ENCODE measurements at regions not wholly inside any gene's neighbourhood (a gene's known extent, or its start where the extent isn't known, plus 50 kb on each side); places are given as distances from the start of the nearest gene placed in this dataset.

GRCh38 chr5:58048954-58049353 is 410.9 kb downstream of the PLK2 start:
- intact Hi-C loops (cut with micrococcal nuclease) = no loop called here
- H3K4me1 Mint-ChIP-seq = peaks cover 6% of the 10 kb centered on the region in 2 donors
- TF ChIP-seq, protein P1, sequence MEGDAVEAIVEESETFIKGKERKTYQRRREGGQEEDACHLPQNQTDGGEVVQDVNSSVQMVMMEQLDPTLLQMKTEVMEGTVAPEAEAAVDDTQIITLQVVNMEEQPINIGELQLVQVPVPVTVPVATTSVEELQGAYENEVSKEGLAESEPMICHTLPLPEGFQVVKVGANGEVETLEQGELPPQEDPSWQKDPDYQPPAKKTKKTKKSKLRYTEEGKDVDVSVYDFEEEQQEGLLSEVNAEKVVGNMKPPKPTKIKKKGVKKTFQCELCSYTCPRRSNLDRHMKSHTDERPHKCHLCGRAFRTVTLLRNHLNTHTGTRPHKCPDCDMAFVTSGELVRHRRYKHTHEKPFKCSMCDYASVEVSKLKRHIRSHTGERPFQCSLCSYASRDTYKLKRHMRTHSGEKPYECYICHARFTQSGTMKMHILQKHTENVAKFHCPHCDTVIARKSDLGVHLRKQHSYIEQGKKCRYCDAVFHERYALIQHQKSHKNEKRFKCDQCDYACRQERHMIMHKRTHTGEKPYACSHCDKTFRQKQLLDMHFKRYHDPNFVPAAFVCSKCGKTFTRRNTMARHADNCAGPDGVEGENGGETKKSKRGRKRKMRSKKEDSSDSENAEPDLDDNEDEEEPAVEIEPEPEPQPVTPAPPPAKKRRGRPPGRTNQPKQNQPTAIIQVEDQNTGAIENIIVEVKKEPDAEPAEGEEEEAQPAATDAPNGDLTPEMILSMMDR (IDR thresholded peaks at IDR 0.05) = no peak

DNA sequence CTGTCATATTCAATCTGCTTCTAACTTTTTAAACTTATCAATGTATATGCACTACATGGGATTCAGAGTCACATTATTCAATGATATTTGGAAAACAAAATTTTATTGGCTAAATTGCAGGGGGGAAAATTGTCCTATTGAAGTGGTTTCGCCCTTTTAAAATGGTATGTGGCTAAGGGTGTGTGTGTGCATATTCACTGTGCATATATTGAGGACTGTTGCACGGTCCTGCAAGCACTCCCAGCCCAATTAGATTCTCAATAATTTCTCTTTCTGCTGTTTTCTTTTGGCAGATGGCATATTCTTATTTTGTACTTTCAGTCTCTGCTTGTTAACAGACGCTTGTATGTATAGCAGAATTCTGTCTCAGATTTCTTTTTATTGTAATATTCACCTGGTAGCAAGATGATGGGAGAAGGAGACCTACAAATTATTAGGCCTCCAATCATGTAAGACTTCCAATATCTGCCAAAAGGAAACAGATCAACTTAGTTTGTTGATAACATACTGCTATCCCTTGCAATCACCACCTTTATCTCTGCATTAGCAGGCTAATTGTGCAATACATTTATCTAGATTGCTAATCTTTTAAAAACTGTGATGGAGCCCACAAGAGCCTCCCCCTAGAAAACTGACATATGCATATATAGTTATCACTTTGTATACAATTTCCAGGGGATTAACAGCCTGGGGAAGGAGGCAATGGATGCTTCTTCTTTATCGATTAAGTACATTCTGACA is 411.5 kb downstream of the PLK2 start:
- H3K4me1 ChIP-seq (ENCODE audit: control insufficient read depth, insufficient read depth, low read length) = no peaks in the 10 kb centered on the region
- no peak overlapping the region for H3K27ac ChIP-seq (ENCODE audit: low read length)
- no peaks in the 10 kb centered on the region for H3K36me3 Mint-ChIP-seq
- H3K36me3 ChIP-seq (ENCODE audit: control insufficient read depth, insufficient read depth, low read length) = no peaks in the 10 kb centered on the region
- H3K4me3 Mint-ChIP-seq = no peak overlapping the region
- H3K27ac Mint-ChIP-seq = no peak overlapping the region
- no peak for DNase-seq
- ATAC-seq = no peak
- H3K27me3 Mint-ChIP-seq (ENCODE audit: low read depth in 2 of 2) = no peaks in the 10 kb centered on the region
- 82% methylated on average over 2 of the region's 4 CpGs for WGBS (ENCODE audit: insufficient coverage)
- H3K4me3 ChIP-seq (ENCODE audit: low read length) = no peak overlapping the region
- peaks cover 12% of the 10 kb centered on the region in 2 donors for H3K4me1 Mint-ChIP-seq
- H3K27me3 ChIP-seq (ENCODE audit: control insufficient read depth, insufficient read depth, low read length) = no peaks in the 10 kb centered on the region
- TF ChIP-seq, protein P1 (IDR thresholded peaks at IDR 0.05) = no peak
- intact Hi-C loops (cut with micrococcal nuclease) = no loop called here
- no peaks in the 10 kb centered on the region for H3K9me3 ChIP-seq (ENCODE audit: control insufficient read depth, insufficient read depth, low read length)
- no peaks in the 10 kb centered on the region for H3K9me3 Mint-ChIP-seq

More at GRCh38 chr5:58048954-58049353, 410.9 kb downstream of the PLK2 start:
- no peak overlapping the region for H3K4me3 Mint-ChIP-seq
- H3K9me3 Mint-ChIP-seq = no peaks in the 10 kb centered on the region
- no peak for DNase-seq
- H3K36me3 ChIP-seq (ENCODE audit: control insufficient read depth, insufficient read depth, low read length) = no peaks in the 10 kb centered on the region
- no peak overlapping the region for H3K4me3 ChIP-seq (ENCODE audit: low read length)
- no peak overlapping the region for H3K27ac ChIP-seq (ENCODE audit: low read length)
- H3K4me1 ChIP-seq (ENCODE audit: control insufficient read depth, insufficient read depth, low read length) = no peaks in the 10 kb centered on the region
- H3K9me3 ChIP-seq (ENCODE audit: control insufficient read depth, insufficient read depth, low read length) = no peaks in the 10 kb centered on the region
- 100% methylated on average over 1 of the region's 3 CpGs for WGBS (ENCODE audit: insufficient coverage)
- no peaks in the 10 kb centered on the region for H3K36me3 Mint-ChIP-seq
- H3K27ac Mint-ChIP-seq = no peak overlapping the region
- no peaks in the 10 kb centered on the region for H3K27me3 Mint-ChIP-seq (ENCODE audit: low read depth in 2 of 2)
- no peak for ATAC-seq
- H3K27me3 ChIP-seq (ENCODE audit: control insufficient read depth, insufficient read depth, low read length) = no peaks in the 10 kb centered on the region

DNA sequence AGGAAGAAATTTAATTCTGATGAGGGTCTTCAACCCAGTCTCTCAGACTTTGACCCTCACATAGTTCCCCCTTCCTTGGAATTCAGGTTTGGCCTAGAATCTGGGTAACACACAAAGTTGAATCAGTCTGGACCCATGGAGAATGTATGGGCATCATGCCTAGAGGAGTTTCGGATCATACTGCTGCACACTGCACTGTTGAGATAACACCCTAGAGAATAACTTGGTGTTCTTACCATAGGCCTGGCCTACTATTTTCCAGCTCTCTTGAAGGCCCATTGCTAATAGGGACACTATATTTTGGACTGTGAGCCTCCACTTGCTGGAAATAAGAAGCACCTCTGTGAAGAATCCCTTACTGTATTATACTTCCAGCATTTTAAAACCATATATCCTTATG is 413.5 kb downstream of the PLK2 start:
- WGBS (ENCODE audit: insufficient coverage) = 83% methylated on average over 1 of the region's 1 CpG
- Histone ChIP-seq H3K9me3 (ENCODE audit: control insufficient read depth, insufficient read depth, low read length) (no peaks in the 10 kb centered on the region), H3K36me3 (ENCODE audit: control insufficient read depth, insufficient read depth, low read length) (no peaks in the 10 kb centered on the region), H3K27me3 (ENCODE audit: control insufficient read depth, insufficient read depth, low read length) (no peaks in the 10 kb centered on the region), H3K27ac (ENCODE audit: low read length) (no peak overlapping the region), H3K4me1 (ENCODE audit: control insufficient read depth, insufficient read depth, low read length) (no peaks in the 10 kb centered on the region), H3K4me3 (ENCODE audit: low read length) (no peak overlapping the region)
- Mint-ChIP-seq H3K4me3 (no peak overlapping the region), H3K27ac (no peak overlapping the region), H3K27me3 (ENCODE audit: low read depth in 2 of 2) (no peaks in the 10 kb centered on the region), H3K4me1 (peaks cover 29% of the 10 kb centered on the region in 2 donors), H3K36me3 (no peaks in the 10 kb centered on the region), H3K9me3 (no peaks in the 10 kb centered on the region)
- TF ChIP-seq, protein P1 (IDR thresholded peaks at IDR 0.05) = no peak
- no peak for ATAC-seq
- intact Hi-C loops (cut with micrococcal nuclease) = no loop called here
- no peak for DNase-seq

DNA sequence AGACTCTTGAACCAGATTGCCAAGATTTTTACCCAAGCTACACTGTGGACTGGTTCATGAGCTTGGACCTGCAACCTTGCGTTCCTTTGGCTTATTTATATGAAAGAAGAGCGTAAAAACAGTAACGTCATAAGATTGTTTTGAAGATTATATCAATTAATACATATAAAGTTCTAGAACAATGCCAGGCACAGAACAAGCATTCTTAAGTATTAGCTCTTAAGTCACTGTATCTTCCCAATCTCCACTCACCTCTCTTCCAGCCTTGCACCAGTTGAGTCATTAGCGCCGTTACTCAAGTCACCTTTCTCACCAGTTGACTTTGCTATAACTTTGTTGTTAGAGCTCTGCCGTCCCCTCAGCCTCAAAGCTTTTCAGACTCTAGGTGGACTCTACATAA is 415.7 kb downstream of the PLK2 start:
- Histone ChIP-seq H3K36me3 (ENCODE audit: control insufficient read depth, insufficient read depth, low read length) (no peaks in the 10 kb centered on the region), H3K27me3 (ENCODE audit: control insufficient read depth, insufficient read depth, low read length) (no peaks in the 10 kb centered on the region), H3K27ac (ENCODE audit: low read length) (no peak overlapping the region), H3K4me1 (ENCODE audit: control insufficient read depth, insufficient read depth, low read length) (no peaks in the 10 kb centered on the region), H3K9me3 (ENCODE audit: control insufficient read depth, insufficient read depth, low read length) (no peaks in the 10 kb centered on the region), H3K4me3 (ENCODE audit: low read length) (no peak overlapping the region)
- intact Hi-C loops (cut with micrococcal nuclease) = no loop called here
- no peaks in the 10 kb centered on the region for H3K36me3 Mint-ChIP-seq
- TF ChIP-seq, protein P1 (IDR thresholded peaks at IDR 0.05) = no peak
- WGBS (ENCODE audit: insufficient coverage) = 92% methylated on average over 6 of the region's 6 CpGs
- no peaks in the 10 kb centered on the region for H3K27me3 Mint-ChIP-seq (ENCODE audit: low read depth in 2 of 2)
- H3K4me1 Mint-ChIP-seq = peaks cover 36 to 38% of the 10 kb centered on the region in 2 donors
- no peak for DNase-seq
- ATAC-seq = no peak
- peak overlapping the region in 1 of 2 donors; percentile 49 for H3K27ac Mint-ChIP-seq
- peaks cover 0 to 2% of the 10 kb centered on the region in 2 donors for H3K9me3 Mint-ChIP-seq
- H3K4me3 Mint-ChIP-seq = no peak overlapping the region
